GM12892 (cell line): ENCODE measurements at regions not wholly inside any gene's neighbourhood (a gene's known extent, or its start where the extent isn't known, plus 50 kb on each side); places are given as distances from the start of the nearest gene placed in this dataset.

Experiments used
- DNase-seq: peaks from one replicate; pipeline ENCODE4 v3.0.0; 2011; ENCODE audit not compliant: insufficient read length
- FAIRE-seq: peaks from 2 replicates; lab custom pipeline; 2011; peaks lifted over from hg19 to GRCh38; lab: Jason Lieb, UNC
- POLR2A ChIP-seq: IDR thresholded peaks from 2 replicates; pipeline ENCODE4 v1.6.1; 2011; ENCODE audit warnings: low read depth, low read length, control low read depth
- POLR2AphosphoS5 ChIP-seq: IDR thresholded peaks from 2 replicates; pipeline ENCODE4 v1.6.1; 2011; ENCODE audit warnings: low read depth, low read length, control low read depth
- TAF1 ChIP-seq: IDR thresholded peaks from 2 replicates; pipeline ENCODE4 v1.6.1; 2011; ENCODE audit warnings: low read depth, mild to moderate bottlenecking, control low read depth, low read length, borderline replicate concordance

DNA sequence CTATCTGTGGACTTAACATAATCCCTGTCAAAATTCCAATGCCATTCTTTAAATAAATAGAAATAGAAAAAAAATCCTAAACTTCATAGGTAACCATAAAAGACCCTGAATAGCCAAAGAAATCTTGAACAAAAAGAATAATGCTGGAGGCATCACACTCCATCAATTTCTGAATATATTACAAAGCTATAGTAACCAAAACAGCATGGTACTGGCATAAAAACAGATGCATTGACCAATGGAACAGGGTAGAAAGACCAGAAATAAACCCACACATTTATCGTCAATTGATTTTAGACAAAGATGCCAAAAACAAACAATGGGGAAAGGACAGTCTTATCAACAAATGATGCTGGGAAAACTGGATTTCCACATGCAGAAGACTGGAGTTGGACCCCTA is 205.7 kb downstream of the VAPA start:
- FAIRE-seq (no peak), DNase-seq (no peak)
- TF ChIP-seq TAF1: no peak
- TF ChIP-seq POLR2AphosphoS5: no peak
- no peak for TF ChIP-seq POLR2A

DNA sequence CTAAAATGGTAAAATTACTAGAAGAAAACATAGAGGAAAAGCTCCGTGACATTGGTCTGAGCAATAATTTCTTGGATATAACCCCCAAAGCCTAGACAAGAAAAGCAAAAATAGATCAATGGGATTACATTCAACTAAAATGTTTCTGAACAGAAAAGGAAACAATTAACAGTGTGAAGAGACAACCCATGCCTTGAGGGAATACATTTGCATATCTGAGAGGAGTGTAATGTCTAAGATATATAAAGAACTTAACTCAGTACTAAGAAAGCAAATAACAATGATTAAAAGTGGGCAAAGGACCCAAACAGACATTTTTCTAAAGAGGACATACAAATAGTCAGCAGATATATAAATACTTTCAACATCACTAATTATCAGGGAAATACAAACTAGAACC is 206.2 kb downstream of the VAPA start:
- no peak for DNase-seq
- no peak for TF ChIP-seq POLR2AphosphoS5
- no peak for FAIRE-seq

DNA sequence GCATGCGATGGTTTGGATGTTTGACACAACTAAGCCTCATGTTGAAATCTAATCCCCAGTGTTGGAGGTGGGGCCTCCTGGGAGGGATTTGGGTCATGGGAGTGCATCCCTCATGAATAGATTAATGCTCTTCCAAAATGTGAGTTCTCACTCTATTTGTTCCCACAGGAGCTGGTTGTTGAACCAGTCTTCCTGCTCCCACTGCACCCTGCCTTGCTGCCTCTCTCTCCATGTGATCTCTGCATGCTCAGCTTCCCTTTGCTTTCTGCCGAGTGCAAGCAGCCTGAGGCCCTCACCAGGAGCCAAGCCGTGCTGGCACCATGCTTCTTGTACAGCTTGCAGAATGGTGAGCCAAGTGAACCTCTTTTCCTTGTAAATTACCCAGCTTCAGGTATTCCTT is 206.8 kb downstream of the VAPA start:
- no peak for TF ChIP-seq POLR2AphosphoS5
- TF ChIP-seq TAF1: no peak
- TF ChIP-seq POLR2A: no peak
- DNase-seq (no peak), FAIRE-seq (no peak)

DNA sequence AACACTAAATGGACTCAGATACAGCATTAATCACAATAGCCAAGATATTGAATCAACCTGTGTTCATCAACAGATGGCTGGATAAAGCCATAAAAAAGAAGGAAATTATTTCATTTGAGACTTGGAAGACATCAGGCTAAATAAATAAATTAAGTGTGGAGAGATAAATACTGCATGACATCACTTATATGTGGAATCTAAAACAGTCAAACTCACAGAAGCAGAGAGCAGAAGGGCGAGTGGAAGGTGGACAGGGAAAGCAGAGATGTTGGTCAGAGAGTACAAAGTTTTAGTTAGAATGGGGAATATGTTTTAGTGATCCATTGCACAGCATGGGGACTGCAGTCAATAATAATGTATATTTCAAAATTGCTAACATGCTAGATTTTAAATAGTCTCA is 207.2 kb downstream of the VAPA start:
- DNase-seq (no peak), FAIRE-seq (no peak)
- TF ChIP-seq POLR2A (no peak), POLR2AphosphoS5 (no peak), TAF1 (no peak)

DNA sequence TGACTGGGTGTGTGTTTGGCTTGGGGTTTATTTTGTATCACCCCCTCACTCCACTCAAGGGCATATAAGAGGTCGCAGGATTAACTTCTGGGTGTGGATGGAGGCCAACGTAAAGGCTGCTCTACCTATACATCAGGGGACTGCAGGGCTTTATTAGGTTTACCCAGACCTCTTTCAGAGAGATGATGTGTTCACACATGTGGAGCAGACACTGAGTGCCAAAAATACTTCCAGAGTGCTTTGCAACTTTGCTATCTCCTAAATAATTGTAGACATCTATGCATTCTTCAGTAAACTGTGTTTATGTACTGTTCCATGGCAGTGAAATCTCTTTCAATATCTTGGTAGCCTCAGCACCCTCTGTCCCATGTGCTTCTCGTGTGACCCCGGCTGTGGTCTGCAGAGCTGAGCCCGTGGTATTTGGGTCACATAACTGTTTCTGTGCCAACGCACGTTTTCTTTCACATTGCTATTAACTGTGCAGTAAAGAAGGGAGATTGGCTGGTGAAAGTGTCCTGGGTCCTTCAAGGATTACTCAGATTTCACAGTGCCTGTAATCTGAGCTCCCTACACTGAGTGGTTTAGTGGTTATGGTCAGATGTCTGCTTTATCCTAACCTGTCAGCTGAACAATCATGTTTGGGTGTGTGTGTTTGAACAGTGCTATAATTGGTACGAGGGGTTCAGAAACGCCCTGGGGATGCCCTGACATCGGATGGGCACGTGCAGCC is 208.1 kb downstream of the VAPA start:
- DNase-seq (no peak), FAIRE-seq (no peak)
- TF ChIP-seq TAF1: no peak
- TF ChIP-seq POLR2AphosphoS5: no peak
- TF ChIP-seq POLR2A: no peak

DNA sequence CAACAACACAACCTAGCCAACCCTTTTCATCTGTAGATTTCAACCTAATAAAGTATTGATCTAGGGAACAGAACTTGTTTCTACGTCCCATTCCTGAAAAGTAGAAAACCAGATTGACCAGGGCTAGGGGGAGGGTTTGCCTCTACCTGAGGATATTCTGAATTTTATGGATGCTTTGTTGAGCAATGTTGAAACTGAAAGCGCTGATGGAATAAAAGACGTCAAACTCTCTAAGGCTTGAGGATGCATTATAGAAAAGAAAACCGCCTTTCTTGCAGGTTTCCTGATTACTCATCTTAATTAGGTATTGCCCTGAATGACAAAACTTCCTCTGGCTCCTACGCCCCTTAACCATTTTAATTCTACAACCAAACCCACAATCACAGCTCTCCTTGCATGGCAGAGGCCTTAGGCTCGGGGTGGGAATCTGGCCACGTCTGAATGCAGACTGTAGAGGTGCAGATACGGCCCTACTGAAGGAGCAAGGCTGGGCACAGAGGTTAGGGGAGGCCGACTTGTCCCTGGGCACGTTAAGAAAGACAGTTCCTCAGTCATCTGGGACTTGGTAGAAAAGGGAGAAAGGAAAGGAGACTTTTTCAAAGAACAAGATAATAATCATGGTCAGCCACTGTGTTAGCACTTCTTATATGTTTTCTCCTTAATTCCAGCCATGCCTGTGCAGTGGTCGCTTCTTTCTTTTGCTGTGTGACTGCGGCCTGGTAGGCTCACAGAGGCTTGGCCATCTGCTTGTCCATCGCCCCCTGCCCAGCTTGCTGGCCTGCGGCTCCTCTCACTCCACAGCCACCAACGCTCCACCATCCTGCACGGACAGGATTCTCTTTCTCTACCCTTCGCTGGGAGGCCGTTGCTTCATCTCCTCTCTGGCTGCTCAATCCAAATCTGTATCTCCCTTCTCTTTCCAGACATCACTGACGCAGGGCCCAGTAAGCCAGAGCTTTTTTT is 209.5 kb downstream of the VAPA start:
- DNase-seq (no peak), FAIRE-seq (no peak)
- no peak for TF ChIP-seq POLR2A
- TF ChIP-seq POLR2AphosphoS5: no peak
- TF ChIP-seq TAF1: no peak

DNA sequence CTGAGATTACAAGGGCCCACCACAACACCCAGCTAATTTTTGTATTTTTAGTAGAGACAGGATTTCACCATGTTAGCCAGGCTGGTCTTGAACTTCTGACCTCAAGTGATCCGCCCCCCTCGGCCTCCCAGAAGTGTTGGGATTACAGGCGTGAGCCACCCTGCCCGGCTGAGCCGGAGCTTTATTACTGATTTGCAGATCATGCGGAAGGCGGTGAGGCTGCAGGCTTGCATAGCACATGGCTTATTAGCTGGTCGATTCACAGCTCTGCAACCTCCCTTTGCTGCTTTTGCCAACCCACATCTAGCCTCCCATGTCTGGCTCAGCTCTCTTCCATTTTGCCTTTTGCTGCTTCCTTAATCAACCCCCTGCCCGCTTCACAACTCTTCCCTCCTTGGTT is 210.3 kb downstream of the VAPA start:
- no peak for FAIRE-seq
- no peak for TF ChIP-seq TAF1
- no peak for TF ChIP-seq POLR2AphosphoS5
- no peak for TF ChIP-seq POLR2A

DNA sequence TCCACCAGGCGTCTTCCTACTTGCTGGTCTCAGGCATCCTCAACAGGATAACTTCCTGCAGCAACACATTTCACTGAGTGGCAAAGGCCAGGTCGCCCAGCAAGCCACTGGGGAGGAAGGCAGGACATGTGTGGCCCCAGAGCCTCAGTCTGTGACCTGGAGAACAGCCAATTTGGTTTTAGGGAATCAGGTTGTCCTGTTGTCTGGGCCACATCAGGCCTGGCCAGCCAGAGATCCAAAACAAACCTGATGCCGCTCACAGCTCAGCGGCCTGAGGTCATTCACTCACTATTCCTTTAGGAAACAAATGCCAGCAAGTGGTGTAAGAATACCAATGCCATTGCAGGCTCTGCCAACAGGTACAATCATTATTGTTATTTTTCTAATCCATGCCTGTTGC is 210.7 kb downstream of the VAPA start:
- no peak for TF ChIP-seq POLR2A
- TF ChIP-seq POLR2AphosphoS5: no peak
- no peak for TF ChIP-seq TAF1
- DNase-seq: no peak
- FAIRE-seq: no peak

More for the DNA sequence above, 210.3 kb downstream of the VAPA start:
- DNase-seq: no peak

DNA sequence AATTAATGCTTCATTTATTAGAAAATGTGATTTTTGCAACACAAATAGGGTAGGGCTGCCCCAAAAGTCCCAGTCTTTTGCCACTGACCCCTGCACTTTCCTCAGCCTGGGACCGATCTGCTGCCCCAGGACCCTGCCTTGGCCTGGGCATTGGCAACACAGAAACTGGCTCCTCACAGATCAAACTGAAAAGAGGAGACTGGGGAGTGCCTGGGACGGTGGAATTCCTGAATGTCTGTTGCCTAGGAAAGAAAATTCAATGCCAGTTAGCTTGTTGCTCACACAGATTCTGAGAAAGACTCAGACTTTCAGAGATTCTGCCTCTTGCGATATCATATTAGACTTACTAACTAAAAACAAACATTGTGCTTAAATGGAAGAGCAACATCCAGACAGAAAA is 211.2 kb downstream of the VAPA start:
- DNase-seq (no peak), FAIRE-seq (no peak)
- TF ChIP-seq TAF1: no peak
- TF ChIP-seq POLR2AphosphoS5: no peak
- TF ChIP-seq POLR2A: no peak

DNA sequence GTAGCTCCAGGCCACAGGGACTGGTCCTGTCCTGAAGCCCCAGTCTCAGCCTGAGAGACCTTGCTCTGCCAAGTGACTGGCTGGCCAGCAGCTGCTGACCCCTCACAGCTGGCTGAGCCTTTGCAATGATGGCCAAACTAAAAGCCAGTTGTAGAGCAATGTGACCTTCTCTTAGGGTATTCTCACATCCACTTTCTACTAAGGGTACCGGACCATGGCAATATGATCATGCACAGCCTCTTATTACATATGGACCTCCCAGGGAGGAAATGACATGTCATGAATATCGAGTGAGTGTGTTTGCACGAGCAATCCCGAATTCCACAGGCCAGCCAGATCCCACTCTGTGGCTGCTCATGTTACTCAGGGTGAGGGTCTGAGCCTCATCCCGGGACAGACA is 213.9 kb downstream of the VAPA start:
- no peak for TF ChIP-seq POLR2AphosphoS5
- DNase-seq: no peak
- FAIRE-seq: no peak

DNA sequence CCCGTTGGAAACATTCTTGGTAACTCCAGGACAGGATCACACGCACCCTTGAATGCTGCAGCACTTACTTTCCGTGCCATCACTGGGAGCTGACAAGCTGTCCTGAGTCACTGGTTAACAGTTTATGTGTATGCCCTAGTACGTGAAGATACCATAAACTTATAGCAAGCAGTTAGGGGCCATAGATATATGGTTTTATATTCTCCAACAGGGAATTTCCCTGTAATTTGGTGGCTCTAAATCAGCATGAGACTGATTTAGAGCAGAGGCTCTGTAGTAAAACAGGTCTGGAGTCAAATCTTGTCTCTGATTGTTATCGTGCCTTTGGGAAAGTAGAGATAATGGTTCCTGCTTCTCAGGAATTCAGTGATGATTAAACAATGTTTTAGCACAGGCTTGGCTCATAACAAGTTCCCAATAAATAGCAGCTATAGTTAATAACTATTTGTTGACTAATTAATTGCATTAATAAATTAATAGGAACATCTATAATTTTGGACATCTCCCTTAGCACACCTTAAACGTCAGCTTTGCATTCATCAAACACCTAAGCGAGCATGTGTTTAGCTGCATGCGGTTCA is 215.2 kb downstream of the VAPA start:
- DNase-seq (no peak), FAIRE-seq (no peak)
- TF ChIP-seq POLR2A (no peak), POLR2AphosphoS5 (no peak), TAF1 (no peak)

DNA sequence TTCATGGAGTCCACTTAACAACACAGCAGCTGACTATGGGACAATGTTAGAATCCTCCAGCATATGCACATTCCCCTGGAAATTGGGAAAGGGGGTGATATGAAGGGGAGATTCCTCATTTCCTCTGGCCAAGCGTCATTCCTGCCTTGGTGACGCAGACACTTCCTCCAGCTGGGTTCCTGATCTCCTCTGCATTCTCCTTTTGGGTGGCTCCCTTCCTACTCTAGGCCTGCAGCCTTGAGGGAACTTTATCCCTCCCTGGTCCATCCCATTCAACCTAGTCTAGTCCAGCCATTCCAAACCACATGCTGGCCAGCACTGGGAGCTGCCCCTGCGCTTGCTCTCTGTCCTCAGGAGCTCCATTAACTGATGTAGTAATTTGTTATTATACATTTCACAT is 216.8 kb downstream of the VAPA start:
- FAIRE-seq: no peak
- DNase-seq: no peak
- no peak for TF ChIP-seq TAF1
- no peak for TF ChIP-seq POLR2AphosphoS5
- no peak for TF ChIP-seq POLR2A
